Vagina (tissue), 2 donors: ENCODE measurements at regions not wholly inside any gene's neighbourhood (a gene's known extent, or its start where the extent isn't known, plus 50 kb on each side); places are given as distances from the start of the nearest gene placed in this dataset.

Experiments
- CTCF ChIP-seq, 3 experiments: fragments of 450-650 bp in 2 of 3; fragments of 200-600 bp in 1 of 3; sonication (generic) in 1 of 3; IDR thresholded peaks; one replicate each; pipeline ENCODE4 v1.5.1; 2017 to 2019; ENCODE audit warnings: antibody characterized with exemption in 3 of 3, mild to moderate bottlenecking in 2 of 3, moderate library complexity in 2 of 3
- POLR2A ChIP-seq, 2 donors: fragments of 450-650 bp; IDR thresholded peaks; one replicate each; pipeline ENCODE4 v1.6.1; 2017; ENCODE audit warnings: antibody characterized with exemption in 2 of 2, mild to moderate bottlenecking in 2 of 2, moderate library complexity in 2 of 2

GRCh38 chr4:27703771-27704170, 843.1 kb downstream of the STIM2 start:
- no peak for TF ChIP-seq CTCF (IDR thresholded peaks at IDR 0.05)
- no peak for TF ChIP-seq POLR2A (IDR thresholded peaks at IDR 0.05)
